Left forelimb (tissue), 1 donor: ENCODE measurements at regions not wholly inside any gene's neighbourhood (a gene's known extent, or its start where the extent isn't known, plus 50 kb on each side); places are given as distances from the start of the nearest gene placed in this dataset.

Experiments
- DNase-seq: peaks from one replicate; pipeline ENCODE4 v3.0.0-alpha.2; 2018; ENCODE audit warnings: low spot score

DNA sequence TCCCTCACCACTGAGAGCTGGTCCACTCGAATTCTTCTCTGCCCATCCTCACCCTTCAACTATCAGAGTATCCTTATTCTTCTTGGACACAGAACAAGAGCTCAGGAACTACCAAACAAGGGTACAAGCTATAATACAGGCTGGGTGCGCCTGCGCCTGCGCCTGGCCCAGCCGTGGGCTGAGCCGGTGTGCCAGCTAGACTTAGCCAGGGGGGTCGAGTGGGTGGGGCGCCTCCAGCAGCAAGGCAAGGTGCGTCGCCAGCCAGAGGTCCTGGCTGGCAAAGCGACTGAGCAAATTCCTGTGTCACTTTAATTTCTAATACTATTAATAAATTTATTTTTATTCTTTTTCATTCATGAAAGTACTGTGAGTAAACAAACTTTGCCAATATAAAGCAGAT lies 1072.6 kb upstream of the PIK3C3 start:
- DNase-seq, result no peak

DNA sequence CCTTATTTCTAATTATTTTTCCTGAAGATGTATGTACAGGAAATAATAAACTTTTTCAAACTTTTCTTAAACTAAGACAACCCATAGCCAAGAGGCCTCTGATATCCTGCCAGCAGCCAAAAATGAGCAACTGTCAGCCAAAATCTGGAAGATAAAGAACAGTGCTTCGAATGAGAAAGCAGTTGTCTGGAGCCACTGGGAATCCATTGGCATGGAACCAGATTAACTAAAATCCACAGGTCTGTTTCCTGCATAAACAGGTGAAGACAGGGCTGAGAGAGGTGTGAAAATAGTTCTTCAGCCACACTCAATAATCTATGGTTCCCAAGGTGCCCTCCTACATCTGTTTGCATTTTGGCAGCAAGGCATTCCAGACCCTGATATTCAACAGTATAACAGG lies 1076.7 kb upstream of the PIK3C3 start:
- no peak for DNase-seq

DNA sequence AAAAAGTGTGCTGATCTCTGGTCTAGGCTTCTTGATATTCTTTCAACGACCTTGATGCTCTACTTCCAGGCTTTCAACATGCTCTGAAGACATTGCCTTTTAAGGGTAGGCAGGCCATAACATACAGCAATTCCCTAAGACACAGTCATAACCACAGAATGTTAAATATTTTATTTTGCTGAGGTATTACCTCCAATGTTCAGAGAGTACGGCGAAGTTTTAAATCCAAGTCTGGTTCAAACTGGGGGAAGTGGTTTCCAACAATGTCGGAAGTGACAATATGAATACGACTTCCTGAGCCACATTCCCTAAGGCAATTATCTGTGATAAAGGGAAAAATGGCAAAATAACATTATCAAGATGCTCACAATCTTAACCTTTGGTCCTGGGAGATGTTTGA lies 1077.9 kb upstream of the PIK3C3 start:
- no peak for DNase-seq

GRCh38 chr18:40875101-40875615 lies 1079.9 kb upstream of the PIK3C3 start:
- DNase-seq, result no peak

DNA sequence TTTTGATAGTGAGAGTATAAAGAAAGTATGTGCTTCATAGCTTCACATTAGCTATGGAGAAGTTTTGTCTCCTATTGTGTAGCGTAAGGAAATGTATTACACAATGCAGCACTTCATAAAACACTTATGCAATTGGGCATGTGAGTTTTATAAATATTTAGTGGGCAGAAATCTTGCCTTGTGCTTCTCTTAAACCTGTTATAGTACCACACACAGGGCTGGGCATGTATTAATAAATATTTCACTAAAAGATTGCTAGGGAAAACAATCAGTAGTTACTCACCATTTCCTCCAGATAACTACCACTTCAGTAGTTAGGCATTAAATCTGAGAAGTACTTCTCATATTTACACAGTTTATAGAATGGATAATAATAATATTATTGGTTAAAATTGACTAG lies 1080.8 kb upstream of the PIK3C3 start:
- no peak for DNase-seq

DNA sequence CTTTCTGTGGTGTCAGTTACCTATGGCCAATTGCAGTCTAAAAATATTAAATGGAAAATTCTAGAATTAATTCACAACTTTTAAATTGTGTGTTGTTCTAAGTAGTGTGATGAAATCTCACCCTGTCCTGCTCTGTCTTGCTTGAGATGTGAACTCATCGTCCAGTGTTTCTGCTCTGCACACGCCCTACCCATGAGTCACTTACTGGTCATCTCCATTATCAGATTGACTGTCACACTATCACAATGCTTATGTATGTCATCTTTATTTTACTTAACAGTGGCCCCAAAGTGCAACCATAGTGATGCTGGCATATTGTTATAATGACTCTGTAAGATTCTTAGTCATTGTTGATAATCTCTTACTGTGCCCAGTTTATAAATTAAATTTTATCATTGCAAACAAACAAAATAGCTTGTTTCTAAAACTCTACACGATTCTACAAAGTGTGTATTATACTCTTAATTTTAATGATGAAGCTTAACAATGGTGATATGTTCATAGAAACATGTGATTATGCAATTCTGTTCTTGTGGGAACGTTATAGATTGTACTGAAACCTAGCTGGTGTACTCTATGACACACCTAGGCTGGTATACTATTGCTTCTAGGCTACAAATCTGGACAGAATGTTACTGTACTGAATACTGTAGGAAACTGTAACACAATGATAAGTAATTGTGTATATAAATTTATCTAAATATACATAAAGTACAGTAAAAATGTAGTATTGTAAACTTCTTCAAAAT lies 1086.8 kb upstream of the PIK3C3 start:
- no peak for DNase-seq

GRCh38 chr18:40867459-40867858 lies 1087.6 kb upstream of the PIK3C3 start:
- no peak for DNase-seq

DNA sequence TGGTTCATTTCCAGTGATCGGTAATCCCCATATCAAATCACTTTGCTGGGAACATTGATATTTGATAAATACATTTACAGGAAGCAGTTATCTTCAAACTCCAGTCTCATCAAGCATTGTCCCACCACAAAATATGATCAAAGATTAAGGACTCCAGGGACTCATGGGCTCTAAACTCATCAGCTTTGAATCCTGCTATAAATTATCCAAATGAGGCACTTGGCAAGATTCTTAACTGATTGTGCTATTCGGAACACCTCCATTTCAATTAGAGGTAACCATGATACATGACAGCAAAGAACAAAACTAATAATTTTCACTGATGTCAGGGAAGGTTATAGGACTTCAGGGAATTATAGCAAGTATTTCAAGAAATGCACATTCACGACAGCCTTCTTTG lies 1088.1 kb upstream of the PIK3C3 start:
- no peak for DNase-seq

DNA sequence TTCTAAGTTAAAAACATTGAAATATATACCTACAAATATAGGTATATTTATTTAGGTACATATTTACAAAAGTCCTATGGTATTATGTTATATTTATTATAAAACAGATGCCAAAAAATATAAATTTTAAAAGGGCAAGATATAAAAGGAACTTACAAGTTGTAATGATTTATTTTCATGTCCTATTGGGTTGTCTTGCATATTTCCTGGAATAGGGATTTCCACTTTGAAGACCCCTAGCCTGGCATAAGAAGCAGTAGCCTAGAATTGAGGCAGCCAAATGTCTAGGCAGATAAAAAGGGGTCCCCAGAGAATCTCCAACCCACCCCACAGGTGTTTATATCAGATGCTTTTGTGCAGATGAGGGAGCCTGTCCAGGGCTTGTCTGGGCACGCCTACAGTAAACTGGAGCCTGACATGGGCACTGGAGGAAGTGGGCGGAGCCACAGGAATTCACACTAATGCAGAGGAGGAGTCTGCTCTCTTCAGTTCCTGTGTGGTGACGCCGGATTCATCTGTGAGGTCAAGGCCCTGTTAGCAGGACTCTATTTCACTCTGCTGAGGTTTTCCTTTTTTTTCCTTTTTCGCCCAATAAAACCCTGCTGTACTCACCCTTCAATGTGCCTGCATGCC lies 1088.9 kb upstream of the PIK3C3 start:
- no peak for DNase-seq

GRCh38 chr18:40864846-40865245 lies 1090.2 kb upstream of the PIK3C3 start:
- DNase-seq, result no peak

DNA sequence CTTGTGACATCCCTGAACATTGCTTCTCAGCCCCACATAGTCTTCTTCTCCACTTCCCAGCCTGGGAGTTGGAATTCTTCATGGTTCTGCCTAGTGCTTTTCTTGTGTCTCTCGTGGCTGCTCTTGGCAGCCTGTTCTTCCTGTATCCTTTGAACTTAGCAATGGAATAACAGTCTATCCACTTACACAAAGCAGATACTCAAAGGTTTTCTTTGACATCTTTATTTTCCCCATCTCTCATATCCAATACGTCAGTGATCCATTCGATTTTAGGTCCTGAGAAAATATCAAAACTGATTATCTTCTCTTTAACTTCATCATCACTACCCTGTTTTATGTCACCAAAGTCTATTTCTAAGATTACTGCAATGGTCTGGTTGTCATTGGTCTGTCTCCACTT lies 1091.2 kb upstream of the PIK3C3 start:
- DNase-seq, result no peak

DNA sequence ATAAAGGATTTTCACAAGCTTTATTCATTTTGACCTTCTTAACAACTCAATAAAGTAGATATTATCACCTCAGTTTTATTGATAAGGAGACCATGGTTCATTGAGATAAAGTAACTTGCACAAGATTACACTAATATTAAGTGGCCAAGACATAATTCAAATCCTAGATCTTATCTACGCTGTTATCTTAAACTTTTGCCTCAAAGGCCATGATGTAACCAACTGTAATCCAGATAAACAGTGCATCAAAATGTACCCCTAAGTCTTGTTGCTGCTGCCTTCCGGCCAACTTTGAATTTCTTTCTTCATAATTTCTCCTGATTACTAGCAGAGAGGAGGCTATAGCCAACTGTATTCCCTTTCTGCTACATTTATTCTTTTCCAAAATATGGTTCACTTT lies 1094.8 kb upstream of the PIK3C3 start:
- DNase-seq, result no peak

- no peak for DNase-seq
These were observed 1099.4 kb upstream of the PIK3C3 start for GRCh38 chr18:40855661-40856060.

DNA sequence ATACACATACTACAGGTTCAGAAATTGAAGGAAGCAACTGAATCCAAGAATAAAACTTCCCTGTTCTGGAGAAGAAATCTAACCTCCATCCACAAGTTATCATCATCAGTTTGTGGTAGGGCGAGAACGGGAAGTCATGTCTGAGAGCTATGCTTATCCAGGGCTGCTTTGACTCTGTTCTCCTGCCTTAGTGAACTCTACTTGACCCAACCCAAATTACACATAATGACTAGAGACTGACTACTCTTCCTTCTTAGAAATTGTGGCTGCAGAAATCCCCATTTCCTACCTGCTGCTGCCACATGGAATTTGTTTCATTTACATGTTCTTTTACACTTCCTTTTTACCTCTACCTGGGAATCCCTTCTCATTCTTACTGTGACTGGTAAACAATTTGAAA lies 1102.6 kb upstream of the PIK3C3 start:
- DNase-seq, result no peak

DNA sequence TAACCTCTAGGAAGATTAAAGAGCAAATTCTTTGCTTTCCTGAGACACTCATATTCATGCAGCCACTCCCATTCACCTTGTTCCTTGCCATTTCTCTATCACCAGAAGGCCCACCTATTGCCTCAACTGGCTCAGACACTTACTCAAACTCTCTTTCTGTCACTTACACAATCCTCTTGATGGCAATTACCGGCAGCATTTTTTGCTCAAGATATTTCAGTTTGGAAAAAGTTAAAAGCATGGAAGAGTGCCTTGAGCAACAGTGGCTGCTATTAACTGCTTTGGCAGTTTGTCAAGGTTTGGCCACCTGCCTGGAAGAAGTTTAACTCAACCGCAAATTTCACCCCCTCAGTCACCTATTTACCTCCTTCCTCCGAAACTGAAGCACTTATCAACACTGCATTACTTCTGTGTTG lies 1104.0 kb upstream of the PIK3C3 start:
- no peak for DNase-seq

DNA sequence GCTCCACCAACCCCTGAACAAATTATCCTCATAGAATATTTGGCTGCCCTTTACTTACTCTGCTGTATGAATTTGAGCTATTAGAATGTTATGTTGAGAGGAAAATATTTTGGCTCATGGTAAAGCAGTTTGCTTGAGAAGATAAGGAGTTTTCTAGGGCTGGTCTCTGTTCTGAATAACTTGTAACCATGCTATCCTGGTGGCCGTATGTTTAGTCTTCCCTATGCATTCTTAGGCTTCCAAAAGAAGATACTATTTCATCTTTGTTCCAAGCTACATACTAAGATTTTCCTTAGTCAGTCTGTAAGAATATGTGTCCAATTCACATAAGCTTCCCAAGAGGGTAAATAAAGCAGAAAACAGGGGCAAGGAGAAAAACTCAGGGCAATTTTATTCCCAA lies 1105.1 kb upstream of the PIK3C3 start:
- DNase-seq, result no peak

DNA sequence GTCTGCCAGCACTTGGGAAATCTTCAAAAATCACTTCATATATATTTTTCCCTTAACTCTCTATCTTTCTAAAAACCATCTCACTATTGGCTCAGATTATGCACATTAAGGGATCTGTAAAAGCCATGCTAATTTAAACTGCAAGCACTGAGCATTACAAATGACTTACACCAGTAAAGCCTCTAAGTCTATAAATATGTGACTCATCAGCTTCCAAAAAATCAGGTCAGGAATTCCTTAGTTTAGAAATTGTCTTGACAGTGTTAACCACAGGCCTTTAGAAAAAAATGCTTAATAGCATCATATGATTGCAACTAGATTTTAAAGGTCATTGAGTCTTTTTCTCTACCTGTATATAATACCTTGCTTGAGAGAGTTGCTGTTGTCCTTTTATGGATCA lies 1113.6 kb upstream of the PIK3C3 start:
- no peak for DNase-seq

DNA sequence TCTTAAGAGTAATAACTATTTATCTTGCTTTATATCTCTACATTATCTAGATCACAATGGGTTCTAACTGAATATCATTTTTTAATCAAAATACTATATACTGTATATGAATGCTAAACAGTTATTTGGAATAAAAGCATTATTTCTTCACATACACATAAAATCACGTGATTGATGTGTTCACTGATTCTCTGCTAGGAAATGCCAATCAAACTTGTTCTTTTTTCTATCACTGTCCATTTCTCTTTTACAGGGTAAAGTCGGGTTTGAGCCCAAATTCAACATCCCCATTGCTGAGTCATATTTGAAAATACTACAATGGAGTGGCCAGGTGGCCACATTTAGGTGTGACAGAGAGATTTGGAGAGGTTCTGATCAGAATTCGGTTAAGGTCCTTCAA lies 1114.0 kb upstream of the PIK3C3 start:
- DNase-seq, result no peak

GRCh38 chr18:40832362-40832761 lies 1122.7 kb upstream of the PIK3C3 start:
- DNase-seq, result no peak

- no peak for DNase-seq
These were observed 1130.7 kb upstream of the PIK3C3 start for GRCh38 chr18:40824291-40824690.

- DNase-seq, result no peak
These were observed 1133.3 kb upstream of the PIK3C3 start for GRCh38 chr18:40821596-40822243.

DNA sequence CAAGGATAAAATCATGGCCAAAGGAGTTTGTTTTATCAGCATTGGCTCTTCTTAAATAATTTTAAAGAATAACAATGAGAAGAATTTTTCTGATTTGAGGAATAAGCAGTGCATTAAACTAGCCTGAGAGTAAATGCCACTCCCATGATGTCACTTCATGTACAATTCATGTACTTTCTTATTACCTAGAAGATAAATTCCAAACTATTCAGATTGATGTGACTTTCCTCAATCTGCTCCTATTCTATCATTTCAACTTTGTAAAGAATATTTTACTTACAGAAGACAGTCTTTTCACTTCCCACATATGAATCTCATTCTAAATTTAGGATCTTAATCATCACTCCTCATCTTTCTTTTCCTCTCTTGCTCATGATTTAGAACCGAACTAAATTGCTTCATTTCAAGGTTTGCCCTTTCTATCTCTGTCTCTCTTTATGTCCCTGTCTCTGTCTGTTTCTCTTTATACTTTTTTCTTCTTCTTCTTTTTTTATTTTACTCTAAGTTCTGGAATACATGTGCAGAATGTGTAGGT lies 1142.0 kb upstream of the PIK3C3 start:
- no peak for DNase-seq

DNA sequence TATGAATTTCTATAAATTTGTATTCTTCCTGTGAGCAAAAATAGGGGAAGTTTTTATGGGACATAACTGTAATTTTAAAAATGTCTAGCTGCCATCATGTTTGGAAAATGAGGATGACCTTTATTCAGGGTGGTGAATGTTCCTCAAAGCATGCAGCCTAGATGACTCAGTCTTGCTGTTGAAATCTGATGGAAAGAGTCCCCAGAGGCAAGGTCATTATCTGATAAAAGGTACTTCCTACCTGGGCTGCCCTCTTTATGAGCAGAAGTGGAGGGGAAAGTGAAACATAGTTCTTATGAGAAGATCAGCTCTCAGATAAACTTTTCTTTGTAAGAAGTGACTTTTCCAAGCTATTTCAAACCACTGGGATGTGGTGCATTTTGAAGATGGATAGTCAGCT lies 1144.7 kb upstream of the PIK3C3 start:
- no peak for DNase-seq
